Endothelial cell of umbilical vein (primary cell): ENCODE measurements at regions not wholly inside any gene's neighbourhood (a gene's known extent, or its start where the extent isn't known, plus 50 kb on each side); places are given as distances from the start of the nearest gene placed in this dataset.

Experiments used
- BruUV-seq: library from RNA; stranded (reverse); fragments of 400-500 nt; replicated peaks from 2 replicates; lab custom pipeline; 2021; lab: Mats Ljungman, UMichigan
- CTCF ChIA-PET: fragments of 300-600, 350-600 bp; sonication (Branson Sonifier 250); formaldehyde crosslinking; loops from one replicate; lab custom pipeline; 2021; ENCODE audit warnings: antibody characterized with exemption, inconsistent platforms; lab: Charles Lee
- POLR2A ChIA-PET: fragments of 300-600, 350-600 bp; sonication (Branson Sonifier 250); formaldehyde crosslinking; loops from one replicate; lab custom pipeline; 2021; ENCODE audit warnings: antibody characterized with exemption, inconsistent platforms; lab: Charles Lee
- DNase-seq: peaks from one replicate; pipeline ENCODE4 v3.0.0-alpha.2; 2011; ENCODE audit warnings: low read depth, low spot score
- FAIRE-seq: peaks from 2 replicates; lab custom pipeline; 2011; peaks lifted over from hg19 to GRCh38; lab: Jason Lieb, UNC
- H2AFZ ChIP-seq: 2 replicates; pipeline ENCODE4 v1.6.0; 2012; ENCODE audit warnings: low read depth, low read length, control low read depth, inconsistent platforms
- H3K27ac ChIP-seq: 2 replicates; pipeline ENCODE4 v1.5.1; 2011; ENCODE audit warnings: low read depth, mild to moderate bottlenecking, control low read depth, low read length, moderate library complexity; ENCODE audit not compliant: insufficient read depth
- H3K27me3 ChIP-seq, 2 experiments: 2 replicates each; pipeline versions ENCODE4 v1.6.0 to v1.6.1; 2011; ENCODE audit warnings: low read length in 2 of 2, mixed read lengths in 1 of 2; ENCODE audit not compliant: control insufficient read depth in 2 of 2, insufficient read depth in 2 of 2
- H3K36me3 ChIP-seq, 2 experiments: 2 replicates in 1 of 2; 3 replicates in 1 of 2; pipeline ENCODE4 v1.5.1; 2011; ENCODE audit warnings: low read length in 2 of 2, mild to moderate bottlenecking in 1 of 2, moderate library complexity in 1 of 2; ENCODE audit not compliant: control insufficient read depth in 2 of 2, insufficient read depth in 2 of 2; ENCODE audit errors: extremely low read depth in 1 of 2
- H3K4me1 ChIP-seq: 3 replicates; pipeline ENCODE4 v1.5.1; 2011; ENCODE audit warnings: mild to moderate bottlenecking, low read length; ENCODE audit not compliant: control insufficient read depth, insufficient read depth; ENCODE audit errors: extremely low read depth
- H3K4me2 ChIP-seq: 2 replicates; pipeline ENCODE4 v1.6.1; 2011; ENCODE audit warnings: low read length, control low read depth, mixed read lengths; ENCODE audit not compliant: insufficient read depth
- H3K4me3 ChIP-seq, 3 experiments: fragments of 200-600 bp in 1 of 3; sonication (generic), shearing (Covaris generic) in 1 of 3; replicated peaks in 1 of 3; 2 replicates each; pipeline ENCODE4 v1.5.1; 2011 to 2016; ENCODE audit warnings: control low read depth in 3 of 3, low read length in 3 of 3, mild to moderate bottlenecking in 2 of 3, inconsistent platforms in 1 of 3, low read depth in 1 of 3, moderate library complexity in 1 of 3; ENCODE audit not compliant: insufficient read depth in 1 of 3
- H3K79me2 ChIP-seq: 2 replicates; pipeline ENCODE4 v1.6.0; 2012; ENCODE audit warnings: low read length, inconsistent platforms; ENCODE audit not compliant: control insufficient read depth, insufficient read depth
- H3K9ac ChIP-seq: replicated peaks from 2 replicates; pipeline ENCODE3; 2011; ENCODE audit warnings: low read length, control low read depth; ENCODE audit not compliant: insufficient read depth; ENCODE audit errors: extremely low read depth
- H3K9me1 ChIP-seq: replicated peaks from 3 replicates; pipeline ENCODE4 v1.6.0; 2011; ENCODE audit warnings: mild to moderate bottlenecking, low read length; ENCODE audit not compliant: control insufficient read depth, insufficient read depth; ENCODE audit errors: extremely low read depth
- H3K9me3 ChIP-seq: replicated peaks from 2 replicates; pipeline ENCODE4 v1.5.1; 2012; ENCODE audit warnings: low read length, inconsistent platforms; ENCODE audit not compliant: control insufficient read depth, insufficient read depth
- H4K20me1 ChIP-seq: replicated peaks from 2 replicates; pipeline ENCODE3; 2011; ENCODE audit warnings: mild to moderate bottlenecking, low read length; ENCODE audit not compliant: control insufficient read depth, insufficient read depth; ENCODE audit errors: extremely low read depth
- EZH2 ChIP-seq: IDR thresholded peaks from 2 replicates; pipeline ENCODE4 v1.6.1; 2012; ENCODE audit warnings: borderline replicate concordance, low read depth, mild to moderate bottlenecking, moderate library complexity, low read length, inconsistent platforms; ENCODE audit not compliant: severe bottlenecking
- FOS ChIP-seq: IDR thresholded peaks from 2 replicates; pipeline ENCODE4 v1.6.1; 2011; ENCODE audit warnings: mild to moderate bottlenecking, low read length, moderate library complexity, borderline replicate concordance; ENCODE audit not compliant: insufficient read depth
- GATA2 ChIP-seq: IDR thresholded peaks from 2 replicates; pipeline ENCODE4 v1.7.0; 2011; ENCODE audit warnings: low read depth, mild to moderate bottlenecking, moderate library complexity, mixed read lengths, low read length; ENCODE audit not compliant: insufficient read length, insufficient read depth
- JUN ChIP-seq: IDR thresholded peaks from 2 replicates; pipeline ENCODE4 v1.6.1; 2011; ENCODE audit warnings: borderline replicate concordance, low read depth; ENCODE audit not compliant: insufficient read length, insufficient read depth
- MAX ChIP-seq: IDR thresholded peaks from 2 replicates; pipeline ENCODE4 v1.6.1; 2011; ENCODE audit not compliant: insufficient read depth, insufficient read length
- MYC ChIP-seq: IDR thresholded peaks from one replicate; pipeline ENCODE4 v1.6.1; 2011; ENCODE audit warnings: mild to moderate bottlenecking, low read depth, low read length
- POLR2A ChIP-seq: IDR thresholded peaks from 2 replicates; pipeline ENCODE4 v1.6.1; 2012; ENCODE audit warnings: low read depth, mild to moderate bottlenecking, control low read depth, low read length
- POLR2AphosphoS5 ChIP-seq: IDR thresholded peaks from 2 replicates; pipeline ENCODE4 v1.6.1; 2012; ENCODE audit warnings: low read depth, mild to moderate bottlenecking, control low read depth, low read length, moderate library complexity; ENCODE audit not compliant: insufficient read depth
- dilution Hi-C: fragments of 300-500 bp; cut with MboI; formaldehyde crosslinking; loops from one replicate; pipeline ENCODE4 v1.15.0; 2019; ENCODE audit warnings: low sequenced_read_pairs; ENCODE audit not compliant: extremely low pct_ligation_motif_present
- intact Hi-C: fragments of 100-400 bp; cut with micrococcal nuclease; formaldehyde crosslinking; loops from one replicate; pipeline ENCODE4 v1.10.0; 2022
- TF ChIP-seq, protein P1 (sequence below), 2 donors: IDR thresholded peaks; 1 replicate in 1 of 2; 2 replicates in 1 of 2; pipeline ENCODE4 v1.5.1; 2011; ENCODE audit warnings: low read length in 2 of 2, mild to moderate bottlenecking in 2 of 2, moderate library complexity in 2 of 2, control low read depth in 1 of 2, inconsistent platforms in 1 of 2, low read depth in 1 of 2; ENCODE audit not compliant: insufficient read depth in 1 of 2; ENCODE audit errors: extremely low read depth in 1 of 2

GRCh38 chr10:33706191-33706590 is 371.7 kb upstream of the NRP1 start:
- no peaks in the 10 kb centered on the region for H3K9me3 ChIP-seq
- no peaks in the 10 kb centered on the region for H3K36me3 ChIP-seq
- no peaks in the 10 kb centered on the region for H4K20me1 ChIP-seq
- no peak for FAIRE-seq
- no peak overlapping the region for H3K4me2 ChIP-seq
- no peak for TF ChIP-seq POLR2AphosphoS5
- no peak for TF ChIP-seq GATA2
- TF ChIP-seq JUN, result no peak
- intact Hi-C loops (no loop called here), dilution Hi-C loops (no loop called here)
- H3K9ac ChIP-seq, result no peak overlapping the region
- no TSS peak for BruUV-seq
- ChIA-PET POLR2A (interaction anchor here (0.6 kb wide), 1 partner anchor 1227 kb away, joined by 3 read pairs; no protein-coding TSS in a partner anchor), CTCF (no interaction called here)
- H2AFZ ChIP-seq, result no peak overlapping the region
- peaks cover 14 to 34% of the 10 kb centered on the region in 2 experiments for H3K27me3 ChIP-seq
- H3K27ac ChIP-seq, result no peak overlapping the region
- no peak for DNase-seq
- no peaks in the 10 kb centered on the region for H3K4me1 ChIP-seq
- H3K9me1 ChIP-seq, result no peaks in the 10 kb centered on the region
- no peak overlapping the region for H3K4me3 ChIP-seq
- H3K79me2 ChIP-seq, result no peaks in the 10 kb centered on the region

- no peak for FAIRE-seq
- no peak overlapping the region for H2AFZ ChIP-seq
- POLR2A ChIA-PET, result no interaction called here
These were observed 369.9 kb upstream of the NRP1 start for GRCh38 chr10:33704214-33704830.

More at GRCh38 chr10:33704214-33704830, 369.9 kb upstream of the NRP1 start:
- no peak for DNase-seq
- BruUV-seq, result no TSS peak
- H4K20me1 ChIP-seq, result no peaks in the 10 kb centered on the region
- TF ChIP-seq MYC (no peak), POLR2A (no peak), GATA2 (no peak), POLR2AphosphoS5 (no peak), FOS (no peak), EZH2 (no peak), MAX (no peak), JUN (no peak)
- TF ChIP-seq, protein P1, sequence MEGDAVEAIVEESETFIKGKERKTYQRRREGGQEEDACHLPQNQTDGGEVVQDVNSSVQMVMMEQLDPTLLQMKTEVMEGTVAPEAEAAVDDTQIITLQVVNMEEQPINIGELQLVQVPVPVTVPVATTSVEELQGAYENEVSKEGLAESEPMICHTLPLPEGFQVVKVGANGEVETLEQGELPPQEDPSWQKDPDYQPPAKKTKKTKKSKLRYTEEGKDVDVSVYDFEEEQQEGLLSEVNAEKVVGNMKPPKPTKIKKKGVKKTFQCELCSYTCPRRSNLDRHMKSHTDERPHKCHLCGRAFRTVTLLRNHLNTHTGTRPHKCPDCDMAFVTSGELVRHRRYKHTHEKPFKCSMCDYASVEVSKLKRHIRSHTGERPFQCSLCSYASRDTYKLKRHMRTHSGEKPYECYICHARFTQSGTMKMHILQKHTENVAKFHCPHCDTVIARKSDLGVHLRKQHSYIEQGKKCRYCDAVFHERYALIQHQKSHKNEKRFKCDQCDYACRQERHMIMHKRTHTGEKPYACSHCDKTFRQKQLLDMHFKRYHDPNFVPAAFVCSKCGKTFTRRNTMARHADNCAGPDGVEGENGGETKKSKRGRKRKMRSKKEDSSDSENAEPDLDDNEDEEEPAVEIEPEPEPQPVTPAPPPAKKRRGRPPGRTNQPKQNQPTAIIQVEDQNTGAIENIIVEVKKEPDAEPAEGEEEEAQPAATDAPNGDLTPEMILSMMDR (IDR thresholded peaks at IDR 0.05; ENCODE audit: extremely low read depth in 1 of 2, insufficient read depth in 1 of 2, low read depth in 1 of 2, low read length in 2 of 2), result no peak
- H3K9ac ChIP-seq, result no peak overlapping the region
- CTCF ChIA-PET, result no interaction called here
- H3K27ac ChIP-seq, result no peak overlapping the region
- H3K36me3 ChIP-seq, result no peaks in the 10 kb centered on the region
- intact Hi-C loops (no loop called here), dilution Hi-C loops (no loop called here)
- H3K9me3 ChIP-seq, result no peaks in the 10 kb centered on the region
- no peaks in the 10 kb centered on the region for H3K4me1 ChIP-seq
- no peaks in the 10 kb centered on the region for H3K9me1 ChIP-seq
- H3K79me2 ChIP-seq, result no peaks in the 10 kb centered on the region
- no peak overlapping the region for H3K4me3 ChIP-seq
- H3K27me3 ChIP-seq, result peaks cover 9 to 25% of the 10 kb centered on the region in 2 experiments
- H3K4me2 ChIP-seq, result no peak overlapping the region
